NCI-H69 (cell line): ENCODE measurements at regions not wholly inside any gene's neighbourhood (a gene's known extent, or its start where the extent isn't known, plus 50 kb on each side); places are given as distances from the start of the nearest gene placed in this dataset.

ENCODE experiments used
- DNase-seq: peaks from one replicate; lab custom pipeline; 2025; lab: John Stamatoyannopoulos, UW

DNA sequence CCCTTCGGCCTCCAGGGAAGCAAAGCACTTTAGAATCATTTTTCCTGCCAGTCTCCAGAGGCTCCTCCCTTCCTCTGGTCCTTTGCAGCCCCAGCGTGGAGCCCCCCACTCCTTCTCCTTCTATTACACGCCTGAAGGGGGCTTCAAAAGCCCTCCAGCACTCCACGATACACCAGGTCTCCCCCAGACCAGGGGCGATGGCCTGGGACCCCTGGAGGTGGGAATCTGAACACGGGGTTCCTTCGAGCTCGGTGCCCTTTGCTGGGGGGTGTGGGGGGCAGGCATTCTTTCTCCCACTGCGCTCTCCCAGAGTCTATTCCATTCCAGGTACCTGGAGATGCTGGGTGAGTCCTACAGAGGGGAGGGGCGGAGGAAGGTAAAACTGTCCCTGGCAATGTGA lies 97.6 kb downstream of the HMX1 start:
- DNase-seq: no peak

DNA sequence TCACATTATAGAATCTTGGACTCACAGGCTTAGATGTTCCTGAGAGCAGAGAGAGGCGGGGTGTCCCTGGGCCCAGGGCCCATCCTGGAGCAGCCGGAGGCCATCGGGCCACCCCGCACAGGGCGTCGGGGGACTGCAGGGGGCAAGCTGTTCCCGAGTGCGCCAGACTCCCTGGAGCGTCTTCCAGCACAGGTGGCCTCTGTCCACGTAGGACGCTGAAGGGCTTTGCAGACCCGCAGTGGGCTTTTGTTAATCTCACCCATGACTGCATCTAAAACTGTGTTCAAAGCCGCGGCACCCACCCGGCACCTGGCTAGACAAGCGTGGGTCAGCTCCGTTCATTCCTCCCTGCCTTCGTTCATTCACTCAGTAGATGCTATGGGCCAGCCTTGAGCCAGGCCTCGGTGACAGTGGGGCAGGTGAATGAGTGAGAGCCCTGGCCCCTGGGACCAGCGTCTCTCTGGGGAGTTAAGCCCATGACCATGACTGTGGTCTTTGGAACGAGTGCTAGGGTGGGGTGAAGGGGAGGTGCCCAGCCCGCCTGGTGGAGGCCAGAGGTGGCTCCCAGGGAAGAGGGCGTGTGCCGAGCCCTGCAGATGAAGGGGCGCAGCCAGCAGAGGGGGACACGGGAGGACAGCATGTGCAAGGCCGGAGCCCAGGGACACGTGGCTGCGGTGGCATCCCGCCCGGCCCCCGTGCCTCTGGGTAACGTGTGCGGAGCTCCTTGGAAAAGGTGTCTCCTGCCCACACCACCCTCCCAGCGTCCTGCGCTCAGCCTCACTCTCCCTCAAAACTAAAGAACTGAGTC lies 98.3 kb downstream of the HMX1 start:
- DNase-seq: no peak

DNA sequence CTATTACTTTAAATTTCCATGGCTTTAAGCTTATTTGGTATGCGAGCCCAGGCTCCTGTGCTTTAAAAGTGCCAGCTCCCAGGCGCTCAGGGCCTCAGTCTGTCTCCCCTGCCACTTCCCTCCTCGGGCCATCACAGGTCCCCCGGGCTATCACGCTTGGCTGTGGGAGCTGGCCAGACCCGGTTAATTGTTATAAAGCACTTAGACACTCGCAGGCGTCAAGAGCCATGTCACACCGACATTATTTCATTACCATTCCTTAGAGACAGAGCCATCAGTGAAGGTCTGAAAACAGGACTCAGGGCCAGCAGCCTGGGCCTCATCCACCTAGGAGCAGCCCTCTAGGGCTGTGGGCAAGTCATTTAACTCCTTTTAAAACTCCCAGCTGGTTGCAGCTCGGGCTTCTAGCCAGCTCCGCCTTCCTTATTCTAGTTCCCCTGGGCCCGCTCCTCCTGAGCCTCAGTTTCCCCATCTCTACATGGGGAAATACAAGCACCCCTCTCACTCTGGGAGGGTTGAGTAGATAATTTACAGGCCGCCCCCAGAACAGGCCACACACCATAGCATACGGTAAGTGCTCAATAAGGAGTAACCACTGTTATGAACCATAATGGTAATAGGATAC lies 99.0 kb downstream of the HMX1 start:
- DNase-seq: no peak

DNA sequence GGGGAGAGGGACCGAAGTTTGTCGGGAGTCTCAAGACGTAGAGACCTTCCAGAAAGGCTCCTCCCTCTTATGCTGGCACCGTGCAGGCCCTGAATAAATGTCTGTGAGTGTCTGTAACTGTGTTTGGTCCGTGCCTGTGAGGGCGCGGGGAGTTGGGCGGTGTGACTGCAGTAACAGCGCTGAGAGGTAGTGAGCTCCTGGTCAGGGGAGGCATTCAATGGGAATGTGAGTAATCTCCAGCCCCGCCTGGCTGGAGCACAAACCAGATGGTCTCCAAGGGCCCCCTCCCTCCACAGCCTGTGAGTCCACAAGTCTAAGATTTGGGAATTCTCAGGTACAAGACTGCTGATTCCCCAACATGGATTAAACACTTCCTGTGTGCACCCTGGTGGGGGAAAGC lies 100.0 kb downstream of the HMX1 start:
- DNase-seq: peak; percentile 17

DNA sequence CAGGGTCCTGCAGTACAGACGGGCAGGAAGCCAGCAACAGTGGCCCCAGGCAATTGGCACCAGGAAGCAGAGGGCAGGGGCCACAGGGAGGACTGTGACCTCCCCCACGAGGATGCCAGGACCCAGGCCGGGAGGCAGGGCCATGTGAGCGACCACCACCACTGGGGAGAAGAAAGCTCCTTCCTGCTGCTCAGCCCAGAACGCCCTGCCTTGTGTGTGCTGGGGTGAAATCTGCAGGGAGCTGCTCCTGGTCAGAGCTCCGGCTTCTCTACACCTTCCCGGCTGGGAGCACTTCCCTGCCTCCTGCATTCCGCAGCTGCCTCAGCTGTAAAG lies 100.4 kb downstream of the HMX1 start:
- no peak for DNase-seq

DNA sequence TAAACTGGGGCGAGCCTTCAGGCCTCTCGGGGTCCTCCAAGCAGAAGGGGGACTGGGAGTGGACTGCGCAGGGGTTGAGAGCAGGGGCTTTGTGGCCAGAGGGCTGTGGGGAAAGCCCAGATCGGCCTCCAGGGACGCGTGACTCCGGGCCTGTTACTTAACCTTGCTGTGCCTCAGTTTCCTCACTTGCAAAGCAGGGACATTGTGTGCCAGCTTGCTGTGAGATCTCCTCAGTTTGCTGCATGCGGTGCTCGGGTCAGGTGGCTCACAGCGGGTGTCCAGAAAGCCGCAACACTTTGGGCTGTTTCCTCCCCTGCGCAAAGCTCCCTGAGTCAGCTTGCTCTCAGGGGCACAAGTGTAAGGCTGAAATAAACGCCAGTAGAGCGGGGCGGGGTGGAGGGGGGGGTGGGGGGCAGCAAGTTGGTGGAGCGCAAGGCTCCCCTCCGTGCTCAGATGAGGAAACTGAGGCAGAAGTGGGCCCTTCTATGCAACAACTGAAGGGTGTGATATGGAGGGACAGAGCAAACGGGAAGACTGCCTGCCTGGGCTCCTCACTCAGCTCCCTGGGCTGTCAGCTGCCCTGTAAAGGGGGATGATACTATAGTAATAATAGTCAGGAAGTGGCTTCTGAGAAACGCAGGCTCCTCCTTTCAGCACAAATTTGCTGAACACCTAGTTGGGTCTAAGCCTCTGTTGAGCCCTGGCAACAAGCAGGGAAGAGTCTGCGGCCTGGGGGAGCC lies 101.0 kb downstream of the HMX1 start:
- peak; percentile 36 for DNase-seq

DNA sequence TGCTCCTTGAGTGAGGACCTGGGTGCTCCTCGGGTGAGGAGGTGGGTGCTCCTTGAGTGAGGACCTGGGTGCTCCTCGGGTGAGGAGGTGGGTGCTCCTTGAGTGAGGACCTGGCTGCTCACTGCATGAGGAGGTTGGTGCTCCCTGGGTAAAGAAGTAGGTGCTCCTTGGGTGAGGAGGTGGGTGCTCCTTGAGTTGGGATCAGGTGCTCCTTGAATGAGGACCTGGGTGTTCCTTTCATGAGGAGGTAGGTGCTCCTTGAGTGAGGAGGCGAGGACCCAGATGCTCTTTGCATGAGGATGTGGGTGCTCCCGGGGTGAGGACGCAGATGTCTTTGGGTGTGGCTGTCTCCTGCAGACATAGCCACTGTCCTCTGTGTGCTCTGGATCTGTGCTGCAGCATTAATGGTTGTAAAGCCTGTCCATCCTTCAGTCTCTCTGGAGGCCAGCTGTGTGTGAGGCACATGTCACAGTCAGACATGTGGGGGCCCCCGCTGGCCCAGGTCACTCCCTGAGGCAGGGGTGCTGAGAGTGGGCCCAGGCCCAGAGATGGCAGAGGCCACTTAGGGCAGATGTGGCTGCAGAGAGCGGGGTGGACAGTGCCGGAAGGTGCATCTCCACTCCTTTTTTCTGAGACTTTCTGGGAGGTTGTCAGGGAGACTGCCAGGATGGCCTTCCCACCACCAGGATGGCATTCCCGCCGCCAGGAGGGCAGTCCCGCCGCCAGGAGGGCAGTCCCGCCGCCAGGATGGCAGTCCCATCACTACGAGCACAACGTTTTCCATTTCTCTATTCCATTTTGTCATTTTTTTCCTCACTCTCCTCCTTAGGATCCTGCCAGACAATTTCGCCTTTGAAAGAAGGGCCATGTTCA lies 101.8 kb downstream of the HMX1 start:
- peak; percentile 4 for DNase-seq

DNA sequence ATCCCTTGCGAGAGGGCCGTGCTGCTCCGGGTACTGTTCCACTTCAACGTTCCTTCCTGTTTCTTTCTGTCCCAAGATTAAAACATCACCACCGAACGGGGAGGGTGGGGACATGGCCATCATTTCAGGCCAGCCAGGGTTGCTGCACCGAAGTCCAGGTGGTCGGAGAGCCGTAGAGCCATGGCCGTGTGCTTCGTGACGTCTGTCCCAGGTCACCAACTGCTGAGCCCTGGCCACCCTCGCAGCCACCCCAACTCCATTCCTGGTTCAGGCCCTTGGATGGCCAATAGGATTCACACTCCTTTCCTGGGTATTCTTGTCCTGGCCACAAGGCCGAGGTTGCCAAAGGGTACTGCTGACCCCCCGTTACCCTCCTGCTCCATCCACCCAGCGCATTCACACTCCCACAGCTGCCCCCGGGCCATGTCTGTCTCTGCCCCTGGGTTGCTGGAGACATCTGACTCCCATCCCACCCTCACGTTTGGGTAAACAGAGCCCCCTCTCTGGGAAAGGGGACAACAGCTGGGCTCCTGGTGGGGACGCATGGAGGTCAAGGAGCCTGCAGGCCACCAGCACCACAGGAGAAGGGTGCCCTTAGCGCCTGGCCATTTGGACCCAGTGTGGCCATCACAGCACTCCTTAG lies 103.2 kb downstream of the HMX1 start:
- DNase-seq: no peak

DNA sequence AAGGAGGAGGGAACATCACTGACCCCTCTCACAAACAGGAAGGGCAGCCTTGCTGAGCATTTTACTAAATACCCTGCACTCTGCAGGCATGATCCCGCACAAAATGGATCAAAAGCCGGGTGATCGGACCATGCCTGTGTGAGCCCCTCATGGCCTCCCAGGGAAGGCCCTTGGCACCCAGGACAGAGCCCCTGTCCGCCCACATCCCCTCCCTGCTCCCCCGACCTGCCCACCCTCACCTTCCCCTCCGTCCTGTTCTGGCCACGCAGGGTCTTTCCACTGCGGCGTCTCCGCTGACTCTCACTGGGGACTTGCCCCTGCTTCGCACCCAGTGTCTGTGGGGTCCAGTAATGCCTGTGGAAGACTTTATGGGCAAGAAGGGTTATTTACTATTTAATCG lies 105.0 kb downstream of the HMX1 start:
- no peak for DNase-seq

DNA sequence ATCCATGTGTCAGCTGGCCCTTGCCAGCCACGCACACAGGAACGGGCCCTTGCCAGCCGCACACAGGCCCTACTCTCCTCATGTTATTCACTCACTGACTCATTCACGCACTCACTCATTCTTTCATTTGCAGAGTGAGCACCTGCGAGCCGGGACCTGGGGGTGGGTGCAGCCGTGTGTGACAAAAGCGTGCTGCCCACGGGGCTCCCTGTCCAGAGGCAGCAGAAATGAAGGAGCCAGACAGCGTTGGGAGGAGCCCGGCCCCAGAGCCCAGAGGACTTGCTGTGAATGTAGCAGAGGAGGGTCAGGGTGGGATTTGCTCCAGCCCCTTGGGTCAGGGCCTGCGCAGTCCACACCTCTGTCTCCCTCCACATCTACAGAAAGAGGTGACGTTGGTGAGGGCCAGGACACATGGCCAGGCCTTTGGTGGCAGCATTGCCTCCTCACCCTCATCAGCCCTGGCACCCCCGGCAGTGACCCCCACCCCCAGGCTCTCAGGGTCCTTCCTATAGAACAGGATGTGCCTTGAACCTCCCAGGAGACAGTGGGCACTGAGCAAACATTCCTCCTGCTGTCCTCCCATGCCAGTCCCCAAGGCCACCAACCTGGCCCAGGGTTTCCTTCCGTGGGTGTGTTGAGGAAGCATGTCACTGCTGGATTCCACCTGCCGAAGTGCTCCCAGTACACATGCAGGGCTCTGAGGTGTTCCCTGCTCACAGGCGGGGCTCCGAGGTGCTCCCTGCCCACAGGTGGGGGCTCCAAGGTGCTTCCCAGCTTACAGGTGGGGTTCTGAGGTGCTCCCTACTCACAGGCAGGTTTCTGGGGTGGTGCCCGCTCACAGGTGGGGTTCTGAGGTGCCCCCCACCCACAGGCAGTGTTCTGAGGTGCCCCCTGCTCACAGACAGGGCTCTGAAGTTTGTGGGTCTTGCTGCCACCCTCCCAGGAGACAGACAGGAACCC lies 105.7 kb downstream of the HMX1 start:
- no peak for DNase-seq

DNA sequence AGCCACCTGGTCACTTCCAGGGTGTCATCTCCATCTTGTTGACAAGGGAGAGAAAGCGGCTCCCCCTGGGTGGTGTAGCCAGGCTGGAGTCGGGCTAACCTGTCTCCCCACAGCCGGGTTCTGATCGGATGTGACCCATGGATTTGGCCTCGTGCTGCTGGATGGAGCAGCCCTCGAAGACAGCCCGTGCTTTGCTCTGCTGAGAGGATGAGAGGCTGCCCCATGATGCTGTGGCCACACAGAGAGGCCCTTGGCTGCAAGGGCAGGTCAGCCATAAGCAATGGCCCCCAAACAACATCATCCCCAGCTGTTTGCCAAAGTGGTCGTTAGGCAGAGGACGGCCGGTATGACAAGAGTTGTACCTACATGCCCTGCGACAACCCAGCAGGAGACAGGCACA lies 106.6 kb downstream of the HMX1 start:
- no peak for DNase-seq

DNA sequence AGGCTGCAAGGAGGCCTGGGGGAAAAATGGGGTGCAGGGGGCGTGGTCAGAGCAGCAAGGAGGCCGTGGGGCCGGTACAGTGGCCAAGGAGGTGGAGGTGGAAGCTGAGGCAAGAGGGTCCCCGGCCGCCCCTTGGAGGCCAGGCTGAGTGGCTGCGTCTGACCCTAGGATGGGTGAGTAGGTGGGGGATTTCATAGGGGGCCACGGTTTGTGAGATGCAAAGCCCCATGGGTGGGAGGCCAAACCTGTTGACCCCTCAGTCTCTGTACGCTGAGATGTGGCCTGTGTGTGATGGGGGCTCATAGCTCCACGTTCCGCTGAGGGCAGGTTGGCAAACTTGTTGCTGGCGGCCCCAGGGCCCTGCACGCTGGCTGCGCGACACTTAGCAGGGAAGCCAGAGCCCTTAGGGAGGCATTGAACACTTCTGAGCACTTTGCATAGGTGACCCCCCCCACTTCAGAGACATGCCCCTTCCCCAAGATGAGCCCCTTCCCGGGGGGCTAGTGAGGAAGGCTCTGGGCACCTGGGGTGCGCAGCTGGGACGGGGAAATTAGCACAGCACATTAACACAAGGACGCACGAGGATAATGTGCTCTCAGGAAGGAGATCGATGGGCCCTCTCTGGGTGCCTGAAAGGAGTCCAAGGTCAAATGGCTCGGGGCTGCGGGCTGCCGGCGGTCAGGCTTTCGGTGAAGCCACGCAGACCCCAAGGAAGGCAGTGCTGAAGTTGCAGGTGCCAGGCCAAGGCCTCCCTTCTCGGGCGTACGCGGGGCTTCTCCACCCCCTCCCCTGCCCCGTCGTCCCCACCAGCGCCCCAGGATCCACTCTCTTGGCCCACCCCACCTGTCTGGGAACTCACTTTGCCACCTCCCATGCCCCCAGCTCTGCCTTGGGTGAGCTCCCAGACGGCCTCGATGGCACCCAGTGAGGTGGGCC lies 107.4 kb downstream of the HMX1 start:
- DNase-seq: no peak

DNA sequence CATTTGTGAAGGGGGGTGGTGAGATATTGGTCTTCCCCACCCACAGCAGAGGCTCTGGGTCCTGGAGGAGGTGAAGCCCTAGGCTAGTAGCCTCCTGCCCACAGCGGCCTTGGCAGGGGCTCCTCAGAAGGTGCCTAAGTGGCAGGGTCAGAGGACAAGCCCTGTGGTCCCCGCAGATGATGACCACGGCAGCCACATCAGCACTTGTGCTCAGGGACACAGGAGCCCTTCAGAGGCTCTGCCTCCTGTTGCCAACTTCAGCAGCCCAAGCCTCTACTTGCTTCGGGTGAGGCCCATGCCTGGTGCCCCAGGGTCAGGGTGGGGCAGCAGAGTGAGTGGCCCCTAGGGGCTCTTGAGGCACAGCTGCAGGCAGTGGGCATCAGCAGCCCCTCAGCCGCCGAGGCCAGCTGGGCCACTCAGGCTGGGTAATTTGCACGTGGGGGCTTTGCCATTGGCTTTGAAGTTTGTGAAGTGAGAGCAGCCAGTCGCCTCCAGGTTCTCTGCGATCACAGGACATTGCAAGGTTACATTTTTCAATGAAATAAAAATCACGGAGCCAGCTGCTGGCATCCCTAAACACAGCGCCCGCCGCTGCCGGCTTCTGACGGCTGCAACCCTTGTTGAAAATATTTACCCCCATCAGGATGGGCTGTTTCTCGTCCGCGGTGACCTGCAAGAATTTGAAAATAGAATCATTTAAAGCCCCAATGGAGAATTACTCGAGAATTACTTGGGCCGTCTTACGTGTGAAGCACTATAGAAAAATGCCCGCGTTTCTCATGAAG lies 108.5 kb downstream of the HMX1 start:
- DNase-seq: no peak

DNA sequence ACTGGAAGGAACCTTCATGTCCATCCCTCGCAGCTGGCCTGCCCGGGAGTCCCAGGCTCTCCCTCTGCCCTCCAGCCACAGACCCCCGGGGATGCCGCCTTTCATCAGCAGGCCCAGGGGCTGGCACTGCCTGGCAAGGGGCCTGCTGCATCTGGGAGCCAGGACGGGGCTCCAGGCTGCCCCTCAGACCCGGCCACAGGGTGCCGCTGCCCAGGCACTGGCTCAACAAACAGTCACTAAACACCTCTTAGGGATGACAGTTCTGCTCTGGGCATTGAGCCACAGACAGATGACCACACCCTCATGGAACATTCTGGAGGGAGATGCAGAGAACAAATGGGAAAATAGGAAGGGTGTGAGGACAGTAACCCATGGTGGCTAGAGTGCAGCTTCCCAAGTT lies 109.3 kb downstream of the HMX1 start:
- no peak for DNase-seq

DNA sequence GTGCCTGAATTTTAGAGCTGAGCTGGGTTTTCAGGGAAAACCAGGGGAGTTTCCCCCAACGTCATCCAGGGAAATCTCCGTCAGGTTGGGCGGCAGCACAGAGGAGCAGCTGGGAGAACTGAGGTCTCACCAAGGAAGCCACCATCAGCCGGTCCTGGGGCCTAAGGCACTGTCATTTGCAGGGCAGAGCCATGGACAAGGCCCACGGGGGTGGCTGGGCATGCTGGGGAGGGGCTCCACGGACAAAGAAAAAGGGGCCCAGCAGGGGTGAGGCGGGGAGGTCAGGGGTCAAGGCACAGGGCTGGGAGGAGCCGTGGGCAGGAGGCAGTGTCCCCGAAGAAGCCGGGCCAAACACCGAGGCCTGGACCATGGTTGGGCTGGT lies 109.8 kb downstream of the HMX1 start:
- DNase-seq: no peak

DNA sequence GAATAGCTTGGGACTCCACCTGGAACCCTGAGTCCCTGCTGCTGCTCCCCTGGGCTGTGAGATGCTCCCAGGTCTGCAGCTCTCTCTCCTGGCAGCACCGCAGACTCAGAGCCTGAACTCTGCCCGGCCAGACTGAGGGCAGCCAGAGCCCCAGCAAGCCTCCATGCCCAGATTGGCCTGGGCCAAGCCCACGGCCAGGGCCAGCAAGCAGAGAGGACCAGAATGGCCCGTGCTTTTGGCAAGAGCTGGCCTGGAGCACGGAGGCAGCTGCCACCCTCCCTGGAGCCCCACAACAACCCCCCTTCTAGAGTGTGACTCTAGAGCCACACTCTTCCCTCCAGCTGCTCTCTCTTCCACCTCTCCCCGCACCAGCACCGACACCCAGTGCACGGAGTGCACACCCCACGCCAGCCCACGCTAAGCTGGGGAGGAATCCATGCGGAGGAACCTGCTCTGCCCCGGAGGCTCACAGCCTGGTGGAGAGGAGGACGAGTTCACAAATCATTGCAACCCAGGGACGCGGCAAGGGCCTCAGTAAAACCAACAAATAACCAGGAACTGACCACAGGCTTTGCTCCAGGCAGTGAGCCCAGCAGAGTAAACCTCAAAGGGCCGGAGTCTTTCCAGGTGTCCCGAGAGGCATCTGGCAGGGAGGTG lies 110.3 kb downstream of the HMX1 start:
- no peak for DNase-seq

DNA sequence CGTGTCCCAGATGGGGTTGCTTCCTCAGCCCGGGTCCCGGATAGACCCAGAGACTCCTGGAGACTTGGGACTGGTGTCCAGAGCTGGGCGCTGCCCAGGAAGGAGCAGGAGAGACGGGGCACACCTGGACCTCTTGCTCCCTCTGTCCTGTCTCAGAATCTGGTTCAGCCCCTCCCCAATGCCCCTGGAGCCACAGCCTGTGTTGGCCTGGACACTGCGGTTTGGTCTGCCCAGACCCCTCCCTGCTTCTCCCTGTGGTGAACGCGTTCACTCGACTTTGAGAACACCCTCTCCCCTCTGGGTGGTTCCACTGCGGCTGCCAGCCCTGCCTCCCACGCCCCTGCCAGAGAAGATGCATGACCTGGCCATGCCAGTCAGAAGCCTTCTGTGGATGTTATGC lies 111.1 kb downstream of the HMX1 start:
- no peak for DNase-seq

DNA sequence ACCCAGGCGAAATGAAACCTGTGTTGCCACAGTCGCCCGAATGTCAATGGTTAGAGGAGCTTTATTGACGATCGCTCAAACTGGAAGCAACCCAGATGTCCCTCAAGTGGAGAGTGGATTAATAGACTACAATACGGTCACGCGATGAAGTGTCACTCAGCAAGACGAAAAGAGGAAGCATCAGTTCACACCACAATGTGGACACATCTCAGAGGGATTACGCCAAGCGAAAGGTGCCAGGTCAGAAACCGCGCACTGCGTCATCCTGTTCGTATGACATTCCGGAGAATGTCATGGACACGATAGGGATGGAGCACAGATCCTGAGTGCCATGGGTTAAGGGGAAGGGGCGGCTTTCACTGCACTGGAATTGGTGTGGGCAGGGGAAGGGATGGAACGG lies 111.7 kb downstream of the HMX1 start:
- no peak for DNase-seq
